HK-2 (cell line): ENCODE measurements at regions not wholly inside any gene's neighbourhood (a gene's known extent, or its start where the extent isn't known, plus 50 kb on each side); places are given as distances from the start of the nearest gene placed in this dataset.
"Not testable (repeated sequence)": the region's sequence is repeated elsewhere in the genome, so short reads cannot be mapped to it uniquely, and the experiment has no call there.

Source experiments
- DNase-seq: peaks from one replicate; pipeline ENCODE4 v3.0.0-alpha.2; 2018; ENCODE audit not compliant: unreplicated experiment

DNA sequence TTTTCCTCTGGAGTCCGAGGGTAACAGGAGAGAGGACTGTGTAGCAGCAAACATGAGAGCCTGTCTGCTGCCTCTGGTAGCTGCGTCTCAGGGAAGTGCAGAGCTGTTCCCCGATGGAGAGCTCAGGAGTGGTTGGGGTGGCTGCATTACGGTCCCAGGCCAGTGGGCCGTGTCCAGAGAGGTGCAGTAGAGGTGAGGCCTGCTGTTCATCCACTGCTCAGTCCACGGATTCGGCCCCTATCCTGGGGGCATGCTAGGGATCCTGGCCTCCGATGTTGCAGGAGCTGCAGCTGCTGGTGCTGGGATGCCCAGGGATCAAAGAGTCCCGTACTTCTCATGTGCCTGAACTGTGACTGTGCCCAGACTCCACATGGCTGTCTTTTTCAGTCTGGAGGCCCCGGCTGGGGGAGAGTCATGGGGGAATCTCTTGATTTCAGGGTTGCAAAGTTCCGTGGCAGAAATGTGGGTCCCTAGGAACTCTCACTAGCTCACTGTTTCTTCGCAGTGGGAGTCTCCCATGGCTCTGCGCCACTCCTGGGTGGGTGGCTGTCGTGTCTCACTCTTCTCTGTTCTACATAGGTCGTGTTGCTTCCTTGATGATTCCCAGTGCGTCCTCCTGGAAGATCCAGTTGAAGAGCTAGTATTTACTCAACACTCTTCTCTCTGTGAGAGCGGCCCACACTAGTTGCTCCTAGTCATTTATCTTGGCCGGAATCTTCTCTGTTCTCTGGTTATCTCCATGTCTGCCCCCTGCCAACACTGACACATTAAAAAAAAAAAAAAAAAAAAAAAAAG lies 109.5 kb upstream of the CENPE start:
- no peak for DNase-seq

DNA sequence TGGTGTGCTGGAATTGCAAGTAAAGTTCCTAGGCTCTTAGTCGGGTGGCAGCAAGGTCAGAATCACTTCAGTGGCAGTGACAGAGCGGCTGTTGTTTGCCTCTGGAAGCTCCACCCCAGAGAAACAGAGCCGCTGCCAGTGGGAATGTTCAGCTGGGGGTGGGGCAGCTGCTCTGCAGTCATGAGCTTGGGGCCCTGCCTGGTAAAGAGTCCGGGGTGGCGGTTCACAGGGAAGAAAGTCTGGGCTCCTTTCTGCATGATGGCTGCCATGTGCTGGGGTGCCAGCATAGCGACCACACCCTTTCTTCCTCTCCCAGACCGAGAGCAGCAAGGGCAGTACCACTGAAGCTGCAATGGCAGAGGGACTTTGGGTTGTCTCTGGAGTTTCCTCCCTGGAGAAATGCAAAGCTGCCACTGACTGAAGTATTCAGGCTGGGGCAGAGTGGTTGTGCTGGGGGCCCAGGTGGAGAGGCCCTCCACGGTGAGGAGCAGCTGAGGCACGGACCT lies 108.8 kb upstream of the CENPE start:
- no peak for DNase-seq

DNA sequence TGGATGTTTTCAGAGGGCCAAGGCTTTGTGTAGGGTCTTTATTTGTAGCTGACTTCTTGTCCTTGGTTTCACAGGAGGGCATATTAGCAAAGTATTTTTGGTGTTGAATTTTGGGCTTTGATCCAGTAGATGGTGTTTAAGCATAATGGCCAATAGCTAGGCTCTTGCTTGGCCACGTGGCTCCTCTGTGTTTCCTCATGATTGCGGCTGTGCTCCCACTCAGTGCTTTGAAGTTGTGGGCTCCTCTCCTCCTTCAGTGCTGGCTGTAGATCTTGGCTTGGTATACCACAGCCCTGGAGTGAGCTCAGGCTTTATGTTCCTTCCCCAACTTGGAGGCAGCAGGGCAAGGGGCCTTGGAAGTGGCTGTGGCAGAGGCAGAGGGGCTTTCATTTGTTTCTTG lies 107.2 kb upstream of the CENPE start:
- DNase-seq: no peak

DNA sequence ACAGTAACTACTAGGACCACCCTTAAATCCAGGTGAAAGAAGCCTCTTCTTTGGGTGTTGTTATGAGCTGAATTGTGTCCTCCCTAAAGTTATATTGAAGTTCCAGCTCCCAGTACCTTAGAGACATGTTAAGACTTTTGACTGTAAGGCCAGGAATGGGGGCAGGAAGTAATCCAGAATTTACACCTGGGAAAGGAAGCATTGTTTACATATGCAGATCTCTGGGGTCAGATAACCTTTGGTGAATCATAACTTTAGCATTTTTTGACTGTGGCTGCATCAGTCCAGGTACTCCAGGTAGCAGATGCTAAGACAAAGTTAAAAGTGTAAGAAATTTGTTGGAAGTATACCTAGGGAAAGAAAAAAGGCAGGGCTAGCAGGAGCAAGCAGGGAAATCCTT lies 104.9 kb upstream of the CENPE start:
- no peak for DNase-seq

GRCh38 chr4:103292959-103293358 lies 94.8 kb upstream of the CENPE start:
- no peak for DNase-seq

DNA sequence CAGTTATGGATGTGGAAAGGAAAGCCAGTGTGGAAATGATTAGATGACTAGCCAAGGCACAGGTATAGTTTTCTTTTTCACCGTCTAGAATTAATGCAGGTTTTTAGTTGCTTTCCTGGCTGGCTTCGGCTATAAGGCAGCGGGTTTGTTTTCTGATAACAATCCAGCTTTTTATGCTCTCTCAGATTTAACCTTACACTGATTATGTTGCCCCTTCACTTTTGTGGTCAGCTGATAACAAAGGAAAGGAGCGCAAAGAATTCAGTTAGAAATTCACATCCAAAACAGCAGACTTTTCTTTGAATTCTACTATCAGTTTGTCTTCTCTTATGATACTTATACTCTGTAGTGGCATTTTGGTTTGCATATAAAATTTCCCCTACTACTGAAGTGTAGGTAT lies 94.2 kb upstream of the CENPE start:
- DNase-seq: no peak

GRCh38 chr4:103289186-103289585 lies 91.0 kb upstream of the CENPE start:
- DNase-seq: no peak

DNA sequence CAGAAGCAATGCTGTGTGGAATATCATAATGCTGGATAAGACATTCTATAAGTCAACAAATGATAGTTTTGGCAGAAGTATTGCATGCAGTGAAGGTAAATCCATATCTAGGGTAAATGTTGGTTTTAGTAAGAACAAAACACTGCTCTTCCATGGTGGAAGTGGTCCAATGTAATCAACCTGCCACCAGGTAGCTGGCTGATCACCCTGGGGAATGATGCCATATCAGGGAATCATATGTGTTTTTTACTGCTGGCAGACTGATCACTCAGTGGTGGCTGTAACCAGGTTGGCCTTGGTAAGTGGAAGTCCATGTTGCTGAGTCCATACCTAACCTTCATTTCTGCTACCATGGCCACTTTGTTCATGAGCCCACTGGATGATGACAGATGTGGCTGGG lies 74.0 kb upstream of the CENPE start:
- DNase-seq: no peak

- DNase-seq: peak; percentile 1
These were observed 70.6 kb upstream of the CENPE start for GRCh38 chr4:103268746-103269145.

DNA sequence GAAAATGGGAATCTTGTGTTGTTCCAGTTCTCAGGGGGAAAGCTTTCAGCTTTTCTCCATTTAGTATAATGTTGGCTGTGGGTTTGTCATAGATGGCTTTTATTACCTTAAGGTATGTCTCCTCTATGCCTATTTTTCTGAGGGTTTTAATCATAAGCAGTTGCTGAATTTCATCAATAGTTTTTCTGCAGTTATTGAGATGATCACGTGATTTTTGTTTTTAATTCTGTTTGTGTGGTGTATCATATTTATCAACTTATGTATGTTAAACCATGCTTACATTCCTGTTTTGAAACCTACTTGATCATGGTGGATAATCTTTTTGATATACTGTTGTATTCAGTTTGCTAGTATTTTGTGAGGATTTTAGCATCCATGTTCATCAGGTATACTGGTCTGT lies 66.8 kb upstream of the CENPE start:
- no peak for DNase-seq

DNA sequence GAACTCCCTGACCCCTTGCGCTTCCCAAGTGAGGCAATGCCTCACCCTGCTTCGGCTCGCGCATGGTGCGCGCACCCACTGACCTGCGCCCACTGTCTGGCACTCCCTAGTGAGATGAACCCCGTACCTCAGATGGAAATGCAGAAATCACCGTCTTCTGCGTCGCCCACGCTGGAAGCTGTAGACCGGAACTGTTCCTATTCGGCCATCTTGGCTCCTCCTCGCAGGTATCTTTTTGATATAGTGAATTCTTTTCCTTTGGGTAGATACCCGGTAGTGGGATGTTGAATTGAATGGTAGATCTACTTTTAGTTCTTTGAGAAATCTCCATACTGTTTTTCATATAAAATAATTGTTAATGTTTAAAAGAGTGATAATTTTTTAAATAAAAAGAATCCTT lies 57.9 kb upstream of the CENPE start:
- DNase-seq: not testable (repeated sequence)
